CD4-positive, alpha-beta T cell treated with Interleukin-2 at 100 ng/mL for 4 hours (primary cell): ENCODE measurements at regions not wholly inside any gene's neighbourhood (a gene's known extent, or its start where the extent isn't known, plus 50 kb on each side); places are given as distances from the start of the nearest gene placed in this dataset.

ENCODE experiments used
- DNase-seq: peaks from one replicate; pipeline ENCODE4 v3.0.0-alpha.2; 2020; ENCODE audit warnings: low spot score

GRCh38 chr12:97335115-97335514, 127.5 kb upstream of the RMST start:
- no peak for DNase-seq

- DNase-seq = no peak
Measured at GRCh38 chr12:97336900-97337751, 125.5 kb upstream of the RMST start.

GRCh38 chr12:97342130-97342529, 120.5 kb upstream of the RMST start:
- DNase-seq = no peak

- no peak for DNase-seq
Measured at GRCh38 chr12:97347956-97348355, 114.6 kb upstream of the RMST start.

GRCh38 chr12:97358361-97358760, 104.2 kb upstream of the RMST start:
- no peak for DNase-seq

GRCh38 chr12:97359021-97359690, 103.4 kb upstream of the RMST start:
- DNase-seq = no peak

GRCh38 chr12:97363693-97364092, 98.9 kb upstream of the RMST start:
- DNase-seq = no peak

- no peak for DNase-seq
Measured at GRCh38 chr12:97368462-97369163, 94.0 kb upstream of the RMST start.

- DNase-seq = no peak
Measured at GRCh38 chr12:97375310-97375709, 87.3 kb upstream of the RMST start.

GRCh38 chr12:97380440-97380839, 82.2 kb upstream of the RMST start:
- no peak for DNase-seq

GRCh38 chr12:97385121-97385520, 77.5 kb upstream of the RMST start:
- no peak for DNase-seq

GRCh38 chr12:97386133-97386581, 76.4 kb upstream of the RMST start:
- no peak for DNase-seq

GRCh38 chr12:97387844-97388243, 74.8 kb upstream of the RMST start:
- DNase-seq = no peak

GRCh38 chr12:97394657-97395056, 67.9 kb upstream of the RMST start:
- no peak for DNase-seq

- no peak for DNase-seq
Measured at GRCh38 chr12:97397008-97397407, 65.6 kb upstream of the RMST start.

GRCh38 chr12:97398704-97399103, 63.9 kb upstream of the RMST start:
- DNase-seq = no peak

- DNase-seq = no peak
Measured at GRCh38 chr12:97404093-97404492, 58.5 kb upstream of the RMST start.

GRCh38 chr12:97404543-97404942, 58.1 kb upstream of the RMST start:
- DNase-seq = no peak

- DNase-seq = no peak
Measured at GRCh38 chr12:97408363-97408762, 54.2 kb upstream of the RMST start.

GRCh38 chr12:97411341-97411740, 51.3 kb upstream of the RMST start:
- DNase-seq = no peak
